HEK293T (cell line): ENCODE measurements at regions not wholly inside any gene's neighbourhood (a gene's known extent, or its start where the extent isn't known, plus 50 kb on each side); places are given as distances from the start of the nearest gene placed in this dataset.
"Not testable (repeated sequence)": the region's sequence is repeated elsewhere in the genome, so short reads cannot be mapped to it uniquely, and the experiment has no call there.

Source experiments
- CTBP1 ChIP-seq: fragments of 450-650 bp; IDR thresholded peaks from 2 replicates; pipeline ENCODE4 v1.6.1; 2016; ENCODE audit warnings: borderline replicate concordance
- SUZ12 ChIP-seq: fragments of 450-650 bp; IDR thresholded peaks from 2 replicates; pipeline ENCODE4 v1.6.1; 2016; ENCODE audit warnings: mild to moderate bottlenecking

GRCh38 chr17:45619984-45620405 is 129.5 kb upstream of the PLEKHM1 start:
- TF ChIP-seq CTBP1, SUZ12: not testable (repeated sequence)
